ENCODE measurements at regions not wholly inside any gene's neighbourhood (a gene's known extent, or its start where the extent isn't known, plus 50 kb on each side); places are given as distances from the start of the nearest gene placed in this dataset.

DNA sequence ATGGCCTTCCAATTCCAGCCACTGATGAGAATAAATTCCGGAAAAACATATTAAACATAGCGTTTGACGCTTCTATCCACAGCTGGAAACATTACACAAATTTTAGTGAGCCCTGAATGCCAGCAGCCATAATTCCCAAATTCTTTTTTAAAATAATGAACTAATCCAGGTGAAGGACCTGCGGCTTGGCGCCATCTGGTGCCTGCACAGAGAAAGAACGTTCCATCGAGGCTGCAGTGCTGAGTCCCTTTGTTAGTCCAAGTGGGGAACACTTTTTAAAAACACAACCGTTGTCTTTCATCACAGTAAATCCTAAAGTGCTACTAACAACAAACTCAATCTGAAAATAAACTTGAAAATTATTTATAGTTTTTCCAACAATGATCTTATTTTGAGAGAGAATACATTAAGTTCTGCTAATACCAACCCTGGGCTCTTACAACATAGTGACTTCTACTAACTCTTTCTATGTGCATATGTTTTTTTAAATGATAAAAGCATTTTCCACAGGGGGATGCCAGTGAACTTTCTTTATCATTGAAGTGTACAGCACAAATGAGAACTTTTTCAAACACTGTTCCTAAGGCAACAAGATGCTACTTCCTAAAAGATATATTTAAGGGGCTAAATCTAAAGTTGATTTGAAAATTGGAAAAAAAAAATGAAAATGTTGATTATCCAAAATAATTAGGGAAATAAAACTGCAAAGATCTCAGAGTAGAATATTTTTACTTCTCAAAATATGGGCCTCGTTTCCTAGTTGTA lies 166.9 kb upstream of the RNF32 start:
- DNase-seq (ENCODE audit: low read depth in 1 of 2, low spot score in 1 of 2) (peak; percentile 53 to 59), ATAC-seq (peak; percentile 84 to 87), FAIRE-seq (no peak)
- Histone ChIP-seq H3K4me3 (no peak overlapping the region), H3K4me1 (peaks cover 20% of the 10 kb centered on the region), H3K9me3 (no peaks in the 10 kb centered on the region), H3K27ac (no peak overlapping the region), H3K4me2 (peak overlapping the region; percentile 8; the same call in 1 of the 3 replicates)
- 3% methylated on average over 9 of the region's 9 CpGs for WGBS (ENCODE audit: missing lambda C conversion rate)
- TF ChIP-seq, protein P1, sequence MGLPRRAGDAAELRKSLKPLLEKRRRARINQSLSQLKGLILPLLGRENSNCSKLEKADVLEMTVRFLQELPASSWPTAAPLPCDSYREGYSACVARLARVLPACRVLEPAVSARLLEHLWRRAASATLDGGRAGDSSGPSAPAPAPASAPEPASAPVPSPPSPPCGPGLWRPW (IDR thresholded peaks at IDR 0.05), result no peak
- TF ChIP-seq NPAS2 (CRISPR knock-in tag; IDR thresholded peaks at IDR 0.05; ENCODE audit: borderline replicate concordance), result no peak
- TF ChIP-seq MAFK (IDR thresholded peaks at IDR 0.05; ENCODE audit: partially characterized antibody), result no peak
- TF ChIP-seq, protein P2, sequence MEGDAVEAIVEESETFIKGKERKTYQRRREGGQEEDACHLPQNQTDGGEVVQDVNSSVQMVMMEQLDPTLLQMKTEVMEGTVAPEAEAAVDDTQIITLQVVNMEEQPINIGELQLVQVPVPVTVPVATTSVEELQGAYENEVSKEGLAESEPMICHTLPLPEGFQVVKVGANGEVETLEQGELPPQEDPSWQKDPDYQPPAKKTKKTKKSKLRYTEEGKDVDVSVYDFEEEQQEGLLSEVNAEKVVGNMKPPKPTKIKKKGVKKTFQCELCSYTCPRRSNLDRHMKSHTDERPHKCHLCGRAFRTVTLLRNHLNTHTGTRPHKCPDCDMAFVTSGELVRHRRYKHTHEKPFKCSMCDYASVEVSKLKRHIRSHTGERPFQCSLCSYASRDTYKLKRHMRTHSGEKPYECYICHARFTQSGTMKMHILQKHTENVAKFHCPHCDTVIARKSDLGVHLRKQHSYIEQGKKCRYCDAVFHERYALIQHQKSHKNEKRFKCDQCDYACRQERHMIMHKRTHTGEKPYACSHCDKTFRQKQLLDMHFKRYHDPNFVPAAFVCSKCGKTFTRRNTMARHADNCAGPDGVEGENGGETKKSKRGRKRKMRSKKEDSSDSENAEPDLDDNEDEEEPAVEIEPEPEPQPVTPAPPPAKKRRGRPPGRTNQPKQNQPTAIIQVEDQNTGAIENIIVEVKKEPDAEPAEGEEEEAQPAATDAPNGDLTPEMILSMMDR (IDR thresholded peaks at IDR 0.05), result peak; percentile 89
- TF ChIP-seq RCOR1 (IDR thresholded peaks at IDR 0.05; ENCODE audit: low read depth, low read length), result no peak
- no peak for TF ChIP-seq HOXA7 (CRISPR knock-in tag; IDR thresholded peaks at IDR 0.05)
- TF ChIP-seq SMC3 (IDR thresholded peaks at IDR 0.05), result peak; percentile 97
- no peak for TF ChIP-seq KDM5A (IDR thresholded peaks at IDR 0.05)
- TF ChIP-seq PBX3 (IDR thresholded peaks at IDR 0.05), result no peak
- no peak for TF ChIP-seq TP53 (CRISPR knock-in tag; IDR thresholded peaks at IDR 0.05)
- TF ChIP-seq JUN (IDR thresholded peaks at IDR 0.05), result no peak
- TF ChIP-seq ZSCAN20 (CRISPR knock-in tag; IDR thresholded peaks at IDR 0.05), result no peak
- TF ChIP-seq, protein P3, sequence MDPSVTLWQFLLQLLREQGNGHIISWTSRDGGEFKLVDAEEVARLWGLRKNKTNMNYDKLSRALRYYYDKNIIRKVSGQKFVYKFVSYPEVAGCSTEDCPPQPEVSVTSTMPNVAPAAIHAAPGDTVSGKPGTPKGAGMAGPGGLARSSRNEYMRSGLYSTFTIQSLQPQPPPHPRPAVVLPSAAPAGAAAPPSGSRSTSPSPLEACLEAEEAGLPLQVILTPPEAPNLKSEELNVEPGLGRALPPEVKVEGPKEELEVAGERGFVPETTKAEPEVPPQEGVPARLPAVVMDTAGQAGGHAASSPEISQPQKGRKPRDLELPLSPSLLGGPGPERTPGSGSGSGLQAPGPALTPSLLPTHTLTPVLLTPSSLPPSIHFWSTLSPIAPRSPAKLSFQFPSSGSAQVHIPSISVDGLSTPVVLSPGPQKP (IDR thresholded peaks at IDR 0.05; ENCODE audit: low read depth, low read length), result no peak
- TF ChIP-seq MAZ (IDR thresholded peaks at IDR 0.05; ENCODE audit: borderline replicate concordance, low read depth, low read length), result no peak
- no peak for TF ChIP-seq HMGXB4 (CRISPR knock-in tag; IDR thresholded peaks at IDR 0.05; ENCODE audit: borderline replicate concordance)
- no peak for TF ChIP-seq CEBPB (IDR thresholded peaks at IDR 0.05)
- TF ChIP-seq RAD21 (conservative IDR thresholded peaks at IDR 0.05 in 1 of 2, IDR thresholded peaks at IDR 0.05 in 1 of 2), result peak; percentile 82 to 87
- POLR2A ChIA-PET, result no interaction called here
- CTCF ChIA-PET, result interaction anchor here (0.7 to 9.1 kb wide), 26 partner anchors 8 to 680 kb away, joined by 3 to 67 read pairs (median 4); partner anchors contain the start of gene SHH

- Histone ChIP-seq H3K4me3 (no peak overlapping the region), H3K27ac (no peak overlapping the region), H3K9me3 (no peaks in the 10 kb centered on the region), H3K4me2 (no peak overlapping the region), H3K4me1 (peaks cover 20% of the 10 kb centered on the region)
- CTCF ChIA-PET, result interaction anchor here (1.1 to 9.1 kb wide), 8 partner anchors 9 to 674 kb away, joined by 3 to 67 read pairs (median 4); partner anchors contain the start of gene SHH
- no peak for FAIRE-seq
- POLR2A ChIA-PET, result no interaction called here
- no peak for ATAC-seq
- TF ChIP-seq JUNB (IDR thresholded peaks at IDR 0.05) (no peak), EP300 (IDR thresholded peaks at IDR 0.05) (no peak), FOXS1 (CRISPR knock-in tag; IDR thresholded peaks at IDR 0.05) (no peak)
- 76% methylated on average over 11 of the region's 11 CpGs for WGBS (ENCODE audit: missing lambda C conversion rate)
- DNase-seq (ENCODE audit: low read depth in 1 of 2, low spot score in 1 of 2), result no peak
These were observed 168.3 kb upstream of the RNF32 start for GRCh38 chr7:156472267-156472666.
